ENCODE measurements at regions not wholly inside any gene's neighbourhood (a gene's known extent, or its start where the extent isn't known, plus 50 kb on each side); places are given as distances from the start of the nearest gene placed in this dataset.

GRCh38 chr4:19300213-19300612 lies 951.5 kb upstream of the SLIT2 start:
- Histone ChIP-seq H3K4me2 (ENCODE audit: insufficient read depth, insufficient read length, low read length) (no peak overlapping the region), H3K56ac (ENCODE audit: insufficient read length, low read depth, low read length) (no peak overlapping the region), H3K4ac (ENCODE audit: low read depth, low read length) (no peak overlapping the region), H2BK120ac (ENCODE audit: low read depth, low read length, poor library complexity, severe bottlenecking) (no peak overlapping the region), H4K5ac (ENCODE audit: insufficient read length, low read depth, low read length) (no peak overlapping the region), H3K14ac (ENCODE audit: insufficient read depth, low read length) (no peak overlapping the region), H2BK15ac (ENCODE audit: low read depth, low read length) (no peak overlapping the region), H3K27ac (ENCODE audit: insufficient read length, low read depth, low read length) (no peak overlapping the region), H3K9ac (ENCODE audit: extremely low read depth, insufficient read length, low read length) (no peak overlapping the region), H3K4me1 (ENCODE audit: insufficient read depth, low read length) (no peaks in the 10 kb centered on the region), H3K27me3 (ENCODE audit: insufficient read depth, low read length) (no peaks in the 10 kb centered on the region), H3K23ac (ENCODE audit: insufficient read length, low read depth, low read length) (no peak overlapping the region), H4K8ac (replicated peaks; ENCODE audit: insufficient read length, low read depth, low read length) (no peak overlapping the region), H3K23me2 (ENCODE audit: insufficient read length, low read depth, low read length, poor library complexity, severe bottlenecking) (no peaks in the 10 kb centered on the region), H4K91ac (ENCODE audit: insufficient read length, low read depth, low read length) (no peak overlapping the region), H4K20me1 (ENCODE audit: control insufficient read depth, insufficient read depth, insufficient read length) (no peaks in the 10 kb centered on the region), H3T11ph (ENCODE audit: low read length) (no peak overlapping the region), H2BK5ac (ENCODE audit: insufficient read length, low read length) (no peak overlapping the region), H3K79me2 (ENCODE audit: insufficient read depth, low read length) (no peaks in the 10 kb centered on the region), H3K18ac (ENCODE audit: insufficient read length, low read depth, low read length) (no peak overlapping the region), H2BK20ac (ENCODE audit: low read depth, low read length, poor library complexity, severe bottlenecking) (no peak overlapping the region), H2AK5ac (ENCODE audit: insufficient read length, low read length) (no peak overlapping the region), H3K9me3 (ENCODE audit: control insufficient read depth, low read depth, low read length) (no peaks in the 10 kb centered on the region), H2AFZ (ENCODE audit: low read length) (no peak overlapping the region), H2BK12ac (ENCODE audit: insufficient read length, low read depth, low read length) (no peak overlapping the region), H3K79me1 (ENCODE audit: insufficient read depth, low read depth, low read length, poor library complexity, severe bottlenecking) (no peaks in the 10 kb centered on the region)
- H3K27me3 Mint-ChIP-seq (ENCODE audit: low read depth) = no peaks in the 10 kb centered on the region; the same call in 1 of the 2 replicates
- WGBS (ENCODE audit: extremely low coverage, insufficient read length, low lambda C conversion rate) = no CpG with 5 or more reads among the region's 1 CpG
- H3K4me1 Mint-ChIP-seq = no peaks in the 10 kb centered on the region
- no peak overlapping the region for H3K27ac Mint-ChIP-seq
- H3K4me3 Mint-ChIP-seq = no peak overlapping the region
- DNase-seq = no peak
- no peaks in the 10 kb centered on the region for H3K36me3 Mint-ChIP-seq (ENCODE audit: insufficient read depth in 1 of 3, low read depth in 3 of 3)
- no peaks in the 10 kb centered on the region; a peak in 1 of 5 replicates for H3K9me3 Mint-ChIP-seq
- TF ChIP-seq CTCF (conservative IDR thresholded peaks at IDR 0.05) = no peak
